CD1c-positive myeloid dendritic cell (primary cell): ENCODE measurements at regions not wholly inside any gene's neighbourhood (a gene's known extent, or its start where the extent isn't known, plus 50 kb on each side); places are given as distances from the start of the nearest gene placed in this dataset.

Experiments used
- DNase-seq: peaks from one replicate; pipeline ENCODE4 v3.0.0-alpha.2; 2016; ENCODE audit errors: extremely low spot score

DNA sequence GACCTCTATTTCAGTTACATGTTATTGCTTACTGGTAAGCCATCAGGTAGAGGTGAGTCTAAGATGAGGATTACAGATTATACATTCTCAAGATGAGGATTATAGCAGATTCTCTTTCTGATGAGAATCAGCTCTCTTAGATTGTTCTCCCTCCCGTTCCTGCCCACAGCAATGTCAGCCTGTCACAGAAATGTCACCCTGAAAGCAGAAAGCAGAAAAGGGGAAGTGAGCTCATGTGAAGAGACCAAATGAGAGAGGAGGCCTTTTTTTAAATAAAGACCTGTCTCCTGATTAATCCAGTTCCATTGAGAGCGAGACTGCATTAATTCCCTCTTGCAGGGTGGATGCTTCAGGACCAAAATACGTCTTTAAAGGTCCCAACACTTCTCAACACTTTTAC lies 445.6 kb downstream of the KCTD12 start:
- peak; percentile 47 for DNase-seq

DNA sequence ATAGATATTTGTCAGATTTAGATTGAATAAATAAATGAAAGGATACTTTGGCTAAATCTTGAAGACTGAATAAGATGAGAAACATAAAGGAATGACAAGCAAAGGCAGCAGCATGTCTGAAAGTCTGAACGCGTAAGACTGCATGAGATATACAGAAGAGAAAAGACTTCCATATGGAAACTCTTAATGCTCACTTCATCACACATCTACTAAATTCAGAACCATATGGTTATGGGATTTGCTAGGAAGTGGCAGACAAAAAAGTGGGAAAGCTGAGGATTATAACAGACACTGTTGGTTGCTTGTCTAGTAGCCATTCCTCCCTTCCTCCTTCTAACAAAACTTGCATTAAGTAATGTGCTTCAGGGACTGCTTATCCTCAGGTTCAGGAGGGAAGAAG lies 446.7 kb downstream of the KCTD12 start:
- DNase-seq, result no peak

DNA sequence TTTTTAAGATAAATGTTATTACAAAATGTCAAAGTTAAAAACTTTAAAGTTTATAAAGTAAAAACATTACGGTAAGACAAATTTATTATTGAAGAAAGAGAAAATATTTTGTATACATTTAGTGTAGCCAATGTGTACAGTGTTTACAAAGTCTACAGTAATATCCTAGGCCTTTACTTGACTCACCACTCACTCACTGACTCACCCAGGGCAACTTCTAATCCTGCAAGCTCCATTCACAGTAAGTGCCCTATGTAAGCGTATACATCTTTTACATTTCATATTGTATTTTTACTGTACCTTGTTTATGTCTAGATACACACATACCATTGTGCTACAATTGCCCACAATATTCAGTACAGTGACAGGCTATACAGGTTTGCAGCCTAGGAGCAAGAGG lies 448.2 kb downstream of the KCTD12 start:
- DNase-seq, result no peak

DNA sequence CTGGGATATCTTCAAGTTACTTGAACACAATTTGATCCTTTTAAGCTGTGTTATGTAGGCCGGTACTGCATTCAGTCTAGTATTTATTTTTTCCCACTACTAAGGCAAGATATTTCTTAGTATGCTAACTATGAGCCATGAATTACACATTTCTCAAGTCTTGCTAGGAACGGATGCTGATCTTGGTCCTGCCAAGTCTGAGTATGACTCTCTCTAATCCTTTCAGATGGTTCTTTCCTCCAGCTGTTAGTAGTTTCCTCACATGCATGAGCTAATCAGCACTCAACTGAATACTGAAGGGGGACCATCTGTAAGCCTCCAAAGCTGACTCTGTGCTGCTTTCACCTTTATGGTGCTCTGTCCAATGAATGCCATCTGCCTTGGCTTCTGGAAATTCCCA lies 460.3 kb downstream of the KCTD12 start:
- no peak for DNase-seq

DNA sequence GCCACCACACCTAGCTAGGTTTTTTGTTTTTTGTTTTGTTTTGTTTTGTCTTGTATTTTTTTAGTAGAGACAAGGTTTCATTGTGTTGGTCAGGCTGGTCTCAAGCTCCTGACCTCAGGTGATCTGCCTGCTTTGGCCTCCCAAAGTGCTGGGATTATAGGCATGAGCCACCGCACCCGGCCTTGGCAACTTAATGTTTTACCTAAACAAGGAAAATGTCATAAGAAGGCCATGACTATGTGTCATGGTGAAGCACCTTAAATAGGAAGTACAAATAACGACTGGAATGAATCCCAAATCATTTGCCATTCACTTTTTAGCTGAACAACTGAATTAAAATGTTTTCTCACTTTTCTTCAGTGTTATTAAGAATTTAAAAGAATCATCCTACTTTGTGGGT lies 465.2 kb downstream of the KCTD12 start:
- no peak for DNase-seq

DNA sequence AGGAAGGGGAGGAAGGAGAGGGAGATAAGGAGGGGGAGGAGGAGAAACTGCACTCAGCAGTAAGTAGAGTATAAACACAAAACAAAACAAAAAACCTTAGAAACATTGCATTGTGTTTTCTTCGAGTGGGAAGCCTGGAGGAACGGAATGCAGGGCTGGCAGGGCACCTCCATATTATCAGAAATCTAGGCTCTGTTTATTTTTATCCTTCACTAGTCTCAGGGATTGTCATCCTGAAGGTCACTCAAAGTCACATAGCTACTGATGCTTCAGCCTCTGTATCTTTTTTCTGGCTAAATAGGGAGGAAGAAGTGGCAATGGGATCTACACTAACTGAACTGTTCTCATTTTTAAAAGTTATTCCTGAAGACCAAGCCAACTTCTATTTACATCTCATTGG lies 467.8 kb downstream of the KCTD12 start:
- DNase-seq, result no peak

DNA sequence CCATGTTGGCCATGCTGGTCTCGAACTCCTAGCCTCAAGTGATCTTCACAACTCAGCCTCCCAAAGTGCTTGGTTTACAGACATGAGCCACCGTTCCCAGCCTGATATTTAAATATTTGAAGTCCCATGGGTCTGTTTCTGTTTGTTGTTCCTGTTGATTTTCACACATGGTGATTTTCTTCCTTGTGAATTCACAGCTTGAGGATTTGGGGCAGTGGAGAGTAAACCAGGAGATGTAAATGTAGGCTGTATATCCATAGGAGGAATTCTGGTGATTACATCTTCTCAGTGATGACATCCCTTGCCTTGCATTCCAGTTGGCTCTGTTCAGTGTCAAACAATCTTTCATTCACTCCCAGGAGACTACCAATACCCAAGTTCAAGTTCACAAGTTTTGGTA lies 471.9 kb downstream of the KCTD12 start:
- DNase-seq, result no peak

DNA sequence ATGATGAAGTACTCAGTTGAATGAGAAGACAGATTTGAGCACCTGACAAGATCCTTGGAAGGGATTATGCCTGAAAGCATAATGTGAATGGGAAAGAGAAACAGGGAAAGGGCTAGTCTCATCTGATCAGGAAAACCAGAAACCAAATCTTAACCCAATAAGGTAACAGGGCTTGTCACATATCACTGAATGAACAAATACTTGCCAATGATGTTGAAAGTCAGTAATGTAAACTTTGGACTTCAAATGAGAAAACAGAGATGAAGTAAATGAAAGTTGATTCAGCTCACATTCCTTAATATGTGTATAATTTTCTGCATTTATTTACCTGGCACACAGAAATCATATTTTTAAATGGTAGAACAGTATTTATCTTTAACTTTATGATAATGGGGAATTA lies 480.0 kb downstream of the KCTD12 start:
- DNase-seq, result no peak

DNA sequence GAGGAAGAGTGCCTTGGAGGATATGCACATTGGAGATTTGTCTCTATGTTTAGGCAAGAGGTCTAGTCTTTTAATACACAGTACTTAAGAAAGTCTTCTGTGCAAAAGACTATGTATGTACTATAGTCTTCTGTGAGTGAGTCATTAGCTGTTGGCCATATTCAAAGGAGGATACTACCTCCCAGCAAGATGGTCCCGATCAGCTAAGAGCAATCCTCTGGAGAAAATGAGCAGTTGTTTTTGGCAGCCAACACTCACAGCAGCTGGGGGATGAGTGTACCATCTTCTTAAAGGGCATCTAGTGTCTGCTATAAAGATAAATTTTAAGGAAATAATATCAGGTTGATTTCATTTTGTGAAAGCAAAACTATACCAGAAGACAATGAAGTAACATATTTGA lies 487.8 kb downstream of the KCTD12 start:
- DNase-seq, result no peak

DNA sequence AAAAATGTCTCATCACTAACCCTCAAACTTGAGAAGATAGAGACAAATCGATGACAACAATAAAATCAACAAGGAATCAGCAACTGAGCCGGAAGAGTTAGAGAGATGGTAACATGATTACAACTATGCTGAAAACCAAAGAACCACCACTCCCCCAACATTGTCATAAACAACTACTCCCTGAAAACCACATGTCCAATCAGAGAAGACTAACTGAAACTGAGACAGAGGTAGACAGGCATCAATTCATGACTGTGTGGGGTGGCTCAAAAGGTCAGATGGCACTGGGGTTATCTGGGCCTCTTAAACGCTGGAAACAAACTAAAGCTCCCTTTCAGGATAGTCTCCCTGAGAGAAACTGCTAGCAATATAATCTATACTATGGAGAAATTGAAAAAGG lies 488.8 kb downstream of the KCTD12 start:
- no peak for DNase-seq

DNA sequence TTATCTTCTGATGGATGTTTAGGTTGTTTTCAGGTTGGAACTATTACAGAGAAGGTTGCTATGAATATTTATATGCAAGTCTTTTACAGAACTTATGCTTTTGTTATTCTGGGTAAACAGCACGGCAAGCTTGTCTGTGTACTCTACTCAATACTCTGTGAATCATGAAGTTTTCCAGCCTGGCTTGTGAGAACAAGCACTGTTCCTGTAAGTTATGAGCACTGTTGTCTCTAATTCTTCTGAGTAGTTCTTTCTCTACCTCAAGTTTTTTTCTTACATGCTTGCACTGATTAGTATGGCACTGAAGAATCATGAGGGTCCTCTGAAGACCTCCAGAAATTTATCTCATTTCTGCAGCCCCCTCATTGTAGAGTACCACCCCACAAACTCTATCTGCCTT lies 496.9 kb downstream of the KCTD12 start:
- no peak for DNase-seq

DNA sequence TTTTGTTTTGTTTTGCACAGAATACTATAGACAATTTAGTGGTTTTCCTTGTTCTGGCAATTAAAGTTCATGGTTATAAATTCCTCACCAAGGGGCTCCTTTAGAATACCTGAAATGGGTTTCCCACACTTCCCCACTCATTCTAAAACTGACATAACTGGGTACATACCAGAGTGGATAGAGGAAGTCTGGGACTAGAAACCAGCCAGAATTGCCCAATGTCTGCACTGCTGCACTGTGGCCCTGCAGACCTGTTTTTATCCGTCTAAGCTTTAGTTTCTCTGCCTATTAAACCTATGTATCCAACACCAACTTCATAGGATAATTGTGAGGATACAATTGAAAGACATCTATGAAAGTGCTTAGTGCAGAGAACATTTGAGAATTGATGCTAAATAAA lies 498.6 kb downstream of the KCTD12 start:
- peak; percentile 2 for DNase-seq

DNA sequence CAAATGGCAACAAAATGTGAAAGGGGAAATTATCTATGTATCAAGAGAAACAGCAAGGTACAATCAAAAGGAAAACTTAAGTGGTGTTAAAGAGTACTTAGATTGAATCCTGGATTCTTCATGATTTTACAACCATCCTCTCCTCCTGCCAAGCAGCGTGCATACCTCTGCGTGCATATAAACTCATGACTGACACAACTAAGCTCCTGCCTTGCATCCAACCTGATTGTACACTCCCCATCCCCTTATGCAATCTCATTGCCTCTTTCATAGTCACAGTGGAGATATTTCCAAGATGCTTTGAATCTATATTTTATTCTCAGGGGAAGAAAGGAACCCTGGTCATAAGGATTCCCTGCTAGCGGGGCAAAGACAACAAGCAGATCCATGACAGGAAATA lies 499.9 kb downstream of the KCTD12 start:
- no peak for DNase-seq

DNA sequence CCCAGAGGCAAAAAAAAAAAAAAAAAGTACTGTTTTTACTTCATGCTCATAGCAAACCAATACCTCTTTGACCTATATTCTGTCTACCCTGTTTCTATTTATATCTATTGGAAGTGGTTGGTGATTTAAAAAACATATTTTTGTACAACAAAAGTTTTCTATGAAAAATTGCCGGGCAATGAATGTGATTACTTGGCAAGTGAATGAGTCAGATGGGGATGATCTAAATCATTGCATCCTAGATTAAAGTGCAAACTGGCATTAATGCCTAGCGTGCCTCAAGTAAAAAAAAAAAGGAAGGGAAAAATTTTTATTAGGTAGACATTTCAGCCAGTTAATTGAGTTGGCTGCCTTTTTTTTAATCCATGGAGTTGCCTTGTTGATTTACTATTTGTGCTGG lies 500.6 kb downstream of the KCTD12 start:
- DNase-seq, result no peak

DNA sequence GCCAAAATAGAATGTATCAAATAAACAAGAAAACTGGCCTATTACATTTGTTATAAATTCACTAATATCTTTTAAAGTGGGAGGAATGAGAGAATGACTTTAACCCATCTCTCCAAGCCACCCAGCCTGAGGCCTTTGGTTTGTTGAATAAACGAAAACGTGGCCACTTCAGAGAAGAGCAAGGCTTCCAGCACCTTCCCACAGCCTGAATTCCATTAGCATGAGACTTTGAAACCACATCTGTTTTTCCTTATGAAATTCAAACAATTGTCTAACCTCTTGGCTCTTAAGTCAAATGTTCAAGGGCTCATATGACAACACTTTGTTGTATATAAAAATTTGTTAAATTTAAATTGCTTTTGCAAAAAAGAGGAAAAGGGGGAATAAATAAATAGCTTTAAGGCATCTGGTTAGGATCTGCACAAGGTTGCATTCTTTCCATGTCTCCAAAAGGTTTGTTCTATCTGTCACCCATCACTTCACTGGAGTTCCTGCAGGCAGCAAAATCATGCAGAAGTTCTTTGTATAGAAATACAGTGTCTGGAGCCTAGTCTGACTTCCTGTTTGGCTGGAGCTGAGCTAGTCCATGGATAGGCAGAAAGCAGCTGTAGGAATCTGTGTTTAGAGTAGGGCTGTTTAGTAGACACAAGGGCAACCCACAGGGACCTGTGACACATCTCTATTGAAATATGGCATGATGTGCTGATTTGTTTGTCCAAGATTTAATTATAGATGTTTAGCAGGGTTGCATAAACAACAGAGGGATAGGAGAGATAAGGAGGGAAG lies 502.3 kb downstream of the KCTD12 start:
- DNase-seq, result no peak

DNA sequence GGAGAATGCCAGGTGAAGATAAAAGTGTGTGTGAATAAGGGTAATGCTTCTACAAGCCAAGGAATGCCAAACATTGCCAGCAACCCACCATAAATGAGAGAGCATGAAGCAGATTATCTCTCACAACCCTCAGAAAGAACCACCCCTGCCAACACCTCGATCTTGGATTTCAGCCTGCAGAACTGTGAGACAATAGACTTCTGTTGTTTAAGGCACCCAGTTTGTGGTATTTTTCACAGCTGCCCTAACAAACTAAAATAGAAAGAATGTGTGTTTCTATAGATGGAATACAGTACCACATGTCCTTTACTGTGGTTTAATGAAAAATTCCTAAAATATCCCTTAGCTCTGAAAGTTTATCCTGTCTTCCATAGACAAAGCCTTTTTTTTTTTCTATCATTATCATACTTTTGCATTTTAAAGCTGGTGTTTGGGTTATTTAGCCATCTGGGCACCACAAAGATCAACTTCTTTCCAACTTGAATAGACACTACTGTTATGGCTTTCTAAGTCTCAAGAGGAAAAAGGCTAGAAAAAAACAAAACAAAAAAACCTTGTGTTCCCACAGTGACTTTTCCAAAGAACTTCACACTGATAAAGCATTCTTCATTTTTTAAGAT lies 505.6 kb downstream of the KCTD12 start:
- DNase-seq, result no peak

DNA sequence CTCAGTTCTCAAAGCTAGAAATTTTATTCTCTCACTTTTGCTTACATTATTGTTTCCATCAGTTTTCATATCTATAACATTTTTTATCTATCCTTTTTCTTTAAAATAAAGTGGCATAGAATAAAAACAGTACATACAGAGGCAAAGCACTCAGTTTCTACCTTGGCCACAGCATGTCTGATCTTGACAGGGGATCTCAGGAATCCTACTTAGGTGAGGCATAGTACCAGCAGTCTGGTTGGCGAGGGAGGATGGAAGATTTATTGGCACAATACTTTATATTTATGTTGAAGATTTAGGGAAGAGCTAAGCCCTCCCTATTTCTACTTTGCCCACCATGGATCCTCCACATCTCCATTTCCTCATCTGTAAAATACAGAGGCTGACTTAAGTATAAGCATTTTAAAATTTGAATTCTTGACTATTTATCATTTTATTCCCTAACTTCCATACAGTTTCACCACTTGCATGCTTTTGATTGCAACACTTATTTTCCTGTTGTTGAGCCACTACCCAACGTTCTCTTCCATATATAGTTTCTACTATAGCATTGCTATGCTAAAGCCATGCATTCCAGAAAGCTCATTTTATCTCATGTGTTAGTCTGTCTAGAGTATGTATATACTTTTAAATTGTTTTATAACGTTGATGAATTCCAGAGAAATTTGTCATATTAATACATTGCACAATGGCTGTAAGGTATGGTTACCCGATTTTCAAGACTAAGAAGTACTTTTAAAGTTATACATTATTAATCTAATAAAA lies 506.7 kb downstream of the KCTD12 start:
- no peak for DNase-seq

DNA sequence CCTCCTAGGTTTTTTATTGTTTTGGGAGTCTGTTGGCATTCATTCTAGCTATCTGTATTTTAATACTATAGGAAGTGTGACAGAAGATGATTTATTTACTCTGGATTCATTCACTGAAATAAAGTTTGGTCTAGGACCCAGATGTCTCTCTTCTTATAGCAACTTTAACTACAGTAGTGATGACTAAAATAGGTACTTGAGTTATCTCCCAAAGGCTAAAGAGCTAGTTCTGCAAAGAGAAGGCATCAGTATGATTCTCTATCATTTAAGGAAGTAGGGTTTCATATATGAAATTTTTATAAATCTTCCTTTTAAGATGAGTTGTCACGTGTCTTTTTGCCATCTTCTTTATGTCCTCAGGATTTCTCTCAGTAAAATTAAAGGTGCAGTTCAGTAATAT lies 507.4 kb downstream of the KCTD12 start:
- DNase-seq, result peak; percentile 33

DNA sequence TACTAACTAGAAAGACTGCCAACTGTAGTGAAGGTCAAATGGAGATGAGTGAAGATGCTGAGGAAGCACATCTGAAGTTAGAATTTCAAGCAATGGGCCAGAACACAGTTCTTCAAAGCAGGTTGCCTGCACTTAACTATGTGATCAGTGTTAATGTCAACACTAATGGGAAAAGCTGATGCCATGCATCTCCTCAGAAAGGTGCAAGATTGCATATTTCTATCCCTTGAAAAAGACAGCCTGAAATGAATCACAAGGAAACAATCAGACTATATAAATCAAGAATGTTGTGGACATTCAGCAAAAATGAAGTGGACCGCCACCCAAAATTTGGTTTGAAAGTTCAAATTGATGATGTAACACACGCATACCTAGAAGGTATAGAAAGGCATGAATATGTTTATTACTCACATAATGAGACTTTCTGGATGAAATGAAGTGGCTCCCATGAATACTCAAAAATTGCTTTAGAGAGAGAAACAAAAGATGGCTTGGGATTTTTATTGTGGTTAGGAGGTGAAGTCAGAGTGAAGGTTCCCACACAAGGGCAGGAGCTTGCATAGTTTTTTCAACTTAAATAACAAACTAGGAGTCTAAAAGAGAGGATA lies 522.4 kb downstream of the KCTD12 start:
- no peak for DNase-seq

DNA sequence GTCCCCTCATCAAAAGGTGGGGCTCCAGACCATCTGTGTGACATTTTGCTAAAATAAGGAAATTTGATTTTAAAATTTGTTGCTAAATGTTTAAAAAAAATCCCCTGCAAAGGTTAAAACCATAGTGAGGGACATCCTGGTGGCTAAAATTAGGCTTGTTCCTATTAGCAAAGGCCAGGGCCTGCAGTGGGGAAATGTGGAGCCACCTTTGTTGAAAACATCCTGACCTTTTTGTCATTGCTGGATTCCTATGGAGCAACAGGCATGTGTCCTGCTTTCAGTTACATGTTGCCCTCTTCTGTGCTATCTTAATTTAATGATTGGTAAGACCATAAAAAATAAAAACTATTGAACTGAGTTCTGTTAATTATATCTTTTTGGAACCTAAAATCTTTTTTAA lies 524.3 kb downstream of the KCTD12 start:
- no peak for DNase-seq

DNA sequence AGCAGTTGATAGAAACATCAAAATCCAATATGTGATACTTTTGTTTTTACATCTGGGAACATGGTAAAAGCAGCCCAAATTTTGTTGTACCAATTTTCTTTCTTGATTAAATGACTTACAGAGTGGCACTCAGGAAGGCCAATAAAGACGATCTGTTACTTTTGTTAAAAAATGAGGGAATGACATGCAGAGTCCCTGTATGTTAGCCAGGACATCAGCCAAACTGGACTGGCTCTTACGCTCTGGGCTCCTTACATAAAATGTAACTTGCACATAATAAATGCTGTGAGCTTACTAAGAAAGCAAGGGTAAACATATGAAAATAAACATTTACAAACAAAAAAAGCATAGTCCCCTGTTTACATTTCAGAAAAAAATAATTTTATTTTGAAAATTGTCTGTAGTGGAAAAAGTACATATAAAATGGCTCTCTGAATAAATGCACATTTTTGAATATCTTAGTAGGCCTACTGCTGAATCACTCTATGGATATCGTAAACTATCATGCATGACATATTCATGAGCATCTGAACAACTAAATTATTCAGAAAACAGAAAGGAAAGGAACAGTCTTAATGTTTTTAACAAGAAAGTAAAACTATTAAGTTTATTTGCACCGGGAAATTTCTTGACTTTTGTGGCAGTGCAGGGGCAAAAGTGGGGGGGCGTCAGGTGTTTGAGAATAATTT lies 534.5 kb downstream of the KCTD12 start:
- DNase-seq, result no peak

DNA sequence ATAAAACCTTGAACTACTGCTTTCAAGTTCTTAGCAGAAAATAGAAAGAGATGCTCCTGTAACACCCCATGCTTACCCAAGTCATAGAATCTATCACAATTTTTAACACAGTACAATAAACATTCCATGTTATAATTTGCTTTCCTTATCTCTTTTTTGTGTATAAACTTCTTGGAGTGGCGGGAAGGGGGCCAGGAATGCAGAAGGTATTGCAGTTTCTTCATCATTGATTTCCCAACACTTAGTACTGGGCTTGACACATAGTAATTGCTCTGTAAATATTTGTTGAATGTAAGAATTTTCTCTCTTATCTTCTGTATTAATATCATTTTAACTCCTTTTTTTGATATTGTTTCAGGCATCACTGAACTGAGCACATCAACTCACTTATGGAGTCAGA lies 535.8 kb downstream of the KCTD12 start:
- DNase-seq, result no peak
